Fibroblast of upper back skin (primary cell): ENCODE measurements at regions not wholly inside any gene's neighbourhood (a gene's known extent, or its start where the extent isn't known, plus 50 kb on each side); places are given as distances from the start of the nearest gene placed in this dataset.

Experiments used
- DNase-seq: peaks from one replicate; pipeline ENCODE4 v3.0.0-alpha.2; 2013

- no peak for DNase-seq
Measured at GRCh38 chr4:1508161-1509160, 102.2 kb upstream of the NKX1-1 start.

- no peak for DNase-seq
Measured at GRCh38 chr4:1506956-1507721, 100.9 kb upstream of the NKX1-1 start.

GRCh38 chr4:1505511-1506460 is 99.5 kb upstream of the NKX1-1 start:
- no peak for DNase-seq

- no peak for DNase-seq
Measured at GRCh38 chr4:1504595-1505500, 98.6 kb upstream of the NKX1-1 start.

GRCh38 chr4:1503583-1504471 is 97.6 kb upstream of the NKX1-1 start:
- no peak for DNase-seq

- no peak for DNase-seq
Measured at GRCh38 chr4:1502976-1503375, 96.7 kb upstream of the NKX1-1 start.

GRCh38 chr4:1502501-1502886 is 96.3 kb upstream of the NKX1-1 start:
- no peak for DNase-seq

- no peak for DNase-seq
Measured at GRCh38 chr4:1501754-1502500, 95.7 kb upstream of the NKX1-1 start.

GRCh38 chr4:1500966-1501753 is 94.9 kb upstream of the NKX1-1 start:
- DNase-seq = no peak

GRCh38 chr4:1500231-1500965 is 94.2 kb upstream of the NKX1-1 start:
- no peak for DNase-seq

- DNase-seq = no peak
Measured at GRCh38 chr4:1499465-1499864, 93.2 kb upstream of the NKX1-1 start.

GRCh38 chr4:1497189-1497801 is 91.1 kb upstream of the NKX1-1 start:
- DNase-seq = no peak

GRCh38 chr4:1496116-1496642 is 89.9 kb upstream of the NKX1-1 start:
- DNase-seq = no peak

- DNase-seq = no peak
Measured at GRCh38 chr4:1495416-1496115, 89.3 kb upstream of the NKX1-1 start.

GRCh38 chr4:1494416-1495315 is 88.4 kb upstream of the NKX1-1 start:
- DNase-seq = no peak
